HUES6 (cell line): ENCODE measurements at regions not wholly inside any gene's neighbourhood (a gene's known extent, or its start where the extent isn't known, plus 50 kb on each side); places are given as distances from the start of the nearest gene placed in this dataset.

ENCODE experiments used
- H3K27ac ChIP-seq: 2 replicates; pipeline ENCODE4 v1.7.0; 2013; ENCODE audit warnings: low read depth, mild to moderate bottlenecking, low read length, inconsistent platforms
- H3K27me3 ChIP-seq: 2 replicates; pipeline ENCODE4 v1.6.1; 2013; ENCODE audit warnings: low read length; ENCODE audit not compliant: control insufficient read depth, insufficient read depth
- H3K36me3 ChIP-seq: 2 replicates; pipeline ENCODE4 v1.6.1; 2013; ENCODE audit warnings: low read length; ENCODE audit not compliant: control insufficient read depth, insufficient read depth
- H3K4me1 ChIP-seq: 2 replicates; pipeline ENCODE4 v1.6.1; 2013; ENCODE audit warnings: low read length; ENCODE audit not compliant: control insufficient read depth, insufficient read depth
- H3K4me3 ChIP-seq: 2 replicates; pipeline ENCODE4 v1.5.1; 2013; ENCODE audit warnings: low read depth, low read length
- H3K9ac ChIP-seq: one replicate; pipeline ENCODE4 v1.6.1; 2013; ENCODE audit warnings: mild to moderate bottlenecking, low read length
- H3K9me3 ChIP-seq: 2 replicates; pipeline ENCODE4 v1.6.1; 2013; ENCODE audit warnings: low read depth, low read length; ENCODE audit not compliant: control insufficient read depth, insufficient read depth

- no peaks in the 10 kb centered on the region for H3K27me3 ChIP-seq
These were observed 189.6 kb upstream of the MAN1A1 start for GRCh38 chr6:119539066-119539746.

GRCh38 chr6:119536666-119537065 lies 187.1 kb upstream of the MAN1A1 start:
- Histone ChIP-seq H3K36me3 (no peaks in the 10 kb centered on the region), H3K27me3 (no peaks in the 10 kb centered on the region), H3K27ac (no peak overlapping the region), H3K4me1 (no peaks in the 10 kb centered on the region), H3K4me3 (no peak overlapping the region), H3K9me3 (no peaks in the 10 kb centered on the region; the same call in 1 of the 2 replicates), H3K9ac (no peak overlapping the region)

More at GRCh38 chr6:119539066-119539746, 189.6 kb upstream of the MAN1A1 start:
- Histone ChIP-seq H3K36me3 (no peaks in the 10 kb centered on the region), H3K4me3 (no peak overlapping the region), H3K9me3 (no peaks in the 10 kb centered on the region; the same call in 1 of the 2 replicates), H3K9ac (no peak overlapping the region), H3K27ac (no peak overlapping the region), H3K4me1 (no peaks in the 10 kb centered on the region)

- no peaks in the 10 kb centered on the region for H3K4me1 ChIP-seq
These were observed 185.8 kb upstream of the MAN1A1 start for GRCh38 chr6:119535332-119535731.

GRCh38 chr6:119533603-119534279 lies 184.2 kb upstream of the MAN1A1 start:
- H3K4me3 ChIP-seq: no peak overlapping the region
- H3K27me3 ChIP-seq: no peaks in the 10 kb centered on the region
- H3K27ac ChIP-seq: no peak overlapping the region
- no peak overlapping the region for H3K9ac ChIP-seq
- H3K36me3 ChIP-seq: no peaks in the 10 kb centered on the region
- no peaks in the 10 kb centered on the region for H3K9me3 ChIP-seq
- H3K4me1 ChIP-seq: no peaks in the 10 kb centered on the region

More at GRCh38 chr6:119535332-119535731, 185.8 kb upstream of the MAN1A1 start:
- Histone ChIP-seq H3K36me3 (no peaks in the 10 kb centered on the region), H3K4me3 (no peak overlapping the region), H3K27me3 (no peaks in the 10 kb centered on the region), H3K9me3 (no peaks in the 10 kb centered on the region; the same call in 1 of the 2 replicates), H3K9ac (no peak overlapping the region), H3K27ac (no peak overlapping the region)

GRCh38 chr6:119527231-119527578 lies 177.6 kb upstream of the MAN1A1 start:
- no peak overlapping the region for H3K27ac ChIP-seq
- H3K36me3 ChIP-seq: no peaks in the 10 kb centered on the region
- H3K27me3 ChIP-seq: no peaks in the 10 kb centered on the region
- H3K9me3 ChIP-seq: no peaks in the 10 kb centered on the region
- no peak overlapping the region for H3K9ac ChIP-seq
- peaks cover 18% of the 10 kb centered on the region for H3K4me1 ChIP-seq
- no peak overlapping the region for H3K4me3 ChIP-seq

GRCh38 chr6:119526561-119527230 lies 177.1 kb upstream of the MAN1A1 start:
- H3K27ac ChIP-seq: no peak overlapping the region
- no peak overlapping the region for H3K4me3 ChIP-seq
- no peak overlapping the region for H3K9ac ChIP-seq
- no peaks in the 10 kb centered on the region for H3K36me3 ChIP-seq
- no peaks in the 10 kb centered on the region for H3K9me3 ChIP-seq
- H3K27me3 ChIP-seq: no peaks in the 10 kb centered on the region
- peaks cover 18% of the 10 kb centered on the region for H3K4me1 ChIP-seq

- no peaks in the 10 kb centered on the region for H3K9me3 ChIP-seq
- no peak overlapping the region for H3K9ac ChIP-seq
- no peak overlapping the region for H3K27ac ChIP-seq
- H3K4me3 ChIP-seq: no peak overlapping the region
- H3K4me1 ChIP-seq: peaks cover 18% of the 10 kb centered on the region
- no peaks in the 10 kb centered on the region for H3K27me3 ChIP-seq
- H3K36me3 ChIP-seq: no peaks in the 10 kb centered on the region
These were observed 174.8 kb upstream of the MAN1A1 start for GRCh38 chr6:119524410-119524809.

GRCh38 chr6:119523556-119523955 lies 174.0 kb upstream of the MAN1A1 start:
- H3K9ac ChIP-seq: no peak overlapping the region
- H3K4me1 ChIP-seq: peaks cover 18% of the 10 kb centered on the region
- H3K4me3 ChIP-seq: no peak overlapping the region
- no peaks in the 10 kb centered on the region for H3K9me3 ChIP-seq
- no peaks in the 10 kb centered on the region for H3K36me3 ChIP-seq
- H3K27me3 ChIP-seq: no peaks in the 10 kb centered on the region
- no peak overlapping the region for H3K27ac ChIP-seq

- Histone ChIP-seq H3K9me3 (no peaks in the 10 kb centered on the region), H3K27me3 (no peaks in the 10 kb centered on the region), H3K9ac (no peak overlapping the region), H3K36me3 (no peaks in the 10 kb centered on the region), H3K27ac (no peak overlapping the region), H3K4me3 (no peak overlapping the region), H3K4me1 (no peaks in the 10 kb centered on the region)
These were observed 171.7 kb upstream of the MAN1A1 start for GRCh38 chr6:119521251-119521650.

- Histone ChIP-seq H3K9me3 (no peaks in the 10 kb centered on the region), H3K27me3 (no peaks in the 10 kb centered on the region), H3K9ac (no peak overlapping the region), H3K36me3 (no peaks in the 10 kb centered on the region), H3K4me3 (no peak overlapping the region), H3K27ac (no peak overlapping the region), H3K4me1 (peaks cover 4% of the 10 kb centered on the region; the same call in 1 of the 2 replicates)
These were observed 167.9 kb upstream of the MAN1A1 start for GRCh38 chr6:119517428-119517827.

- H3K27me3 ChIP-seq: no peaks in the 10 kb centered on the region
- H3K9me3 ChIP-seq: no peaks in the 10 kb centered on the region
- H3K27ac ChIP-seq: no peak overlapping the region
- H3K36me3 ChIP-seq: no peaks in the 10 kb centered on the region
- peaks cover 6% of the 10 kb centered on the region; the same call in 1 of the 2 replicates for H3K4me1 ChIP-seq
- H3K9ac ChIP-seq: no peak overlapping the region
- no peak overlapping the region for H3K4me3 ChIP-seq
These were observed 164.8 kb upstream of the MAN1A1 start for GRCh38 chr6:119514345-119514744.
